HUES64 (cell line): ENCODE measurements at regions not wholly inside any gene's neighbourhood (a gene's known extent, or its start where the extent isn't known, plus 50 kb on each side); places are given as distances from the start of the nearest gene placed in this dataset.

Experiments
- H3K27ac ChIP-seq: 2 replicates; pipeline ENCODE4 v1.7.0; 2013; ENCODE audit warnings: low read depth, low read length, inconsistent platforms
- H3K27me3 ChIP-seq: 2 replicates; pipeline ENCODE4 v1.6.1; 2013; ENCODE audit warnings: mild to moderate bottlenecking, low read length; ENCODE audit not compliant: insufficient read depth
- H3K36me3 ChIP-seq: 2 replicates; pipeline ENCODE4 v1.6.1; 2013; ENCODE audit warnings: mild to moderate bottlenecking, low read length; ENCODE audit not compliant: insufficient read depth
- H3K4me1 ChIP-seq: 2 replicates; pipeline ENCODE4 v1.6.1; 2013; ENCODE audit warnings: mild to moderate bottlenecking, low read length, moderate library complexity; ENCODE audit not compliant: insufficient read depth
- H3K4me3 ChIP-seq: 2 replicates; pipeline ENCODE4 v1.5.1; 2013; ENCODE audit warnings: mild to moderate bottlenecking, low read length, moderate library complexity
- H3K9ac ChIP-seq: 2 replicates; pipeline ENCODE4 v1.6.1; 2013; ENCODE audit warnings: mild to moderate bottlenecking, low read depth, low read length
- H3K9me3 ChIP-seq: 2 replicates; pipeline ENCODE4 v1.6.1; 2013; ENCODE audit warnings: low read depth, low read length; ENCODE audit not compliant: insufficient read depth
- WGBS: fragments of 150-250, 120-280 bp; methylation state at CpG from one replicate; pipeline ENCODE4 v1.1.7; 2013; ENCODE audit warnings: missing lambda C conversion rate; 5-methylcytosine and 5-hydroxymethylcytosine counted together

DNA sequence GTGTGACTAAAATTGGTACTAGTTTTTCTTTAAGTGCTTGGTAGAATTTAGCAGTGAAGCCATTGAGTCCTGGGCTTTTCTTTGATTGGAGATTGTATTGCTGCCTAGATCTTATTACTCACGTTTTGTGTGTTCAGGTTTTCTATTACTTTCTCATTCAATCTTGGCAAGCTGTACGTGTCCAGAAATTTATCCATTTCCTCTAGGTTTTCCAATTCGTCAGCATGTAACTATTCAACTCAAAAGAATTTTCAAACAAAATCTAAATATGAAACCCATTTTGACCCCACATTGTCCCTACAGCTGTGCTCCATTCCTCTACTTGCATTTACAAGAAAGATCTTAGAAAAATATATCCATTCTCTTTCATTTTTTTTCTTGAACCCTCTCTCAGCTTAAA, 1613.4 kb upstream of the SEL1L start:
- H3K27ac ChIP-seq, result no peak overlapping the region
- WGBS, result 92% methylated on average over 3 of the region's 3 CpGs
- H3K4me1 ChIP-seq, result peaks cover 5% of the 10 kb centered on the region; the same call in 1 of the 2 replicates
- H3K27me3 ChIP-seq, result no peaks in the 10 kb centered on the region
- no peaks in the 10 kb centered on the region for H3K36me3 ChIP-seq
- H3K9ac ChIP-seq, result no peak overlapping the region
- H3K9me3 ChIP-seq, result no peaks in the 10 kb centered on the region
- no peak overlapping the region for H3K4me3 ChIP-seq

DNA sequence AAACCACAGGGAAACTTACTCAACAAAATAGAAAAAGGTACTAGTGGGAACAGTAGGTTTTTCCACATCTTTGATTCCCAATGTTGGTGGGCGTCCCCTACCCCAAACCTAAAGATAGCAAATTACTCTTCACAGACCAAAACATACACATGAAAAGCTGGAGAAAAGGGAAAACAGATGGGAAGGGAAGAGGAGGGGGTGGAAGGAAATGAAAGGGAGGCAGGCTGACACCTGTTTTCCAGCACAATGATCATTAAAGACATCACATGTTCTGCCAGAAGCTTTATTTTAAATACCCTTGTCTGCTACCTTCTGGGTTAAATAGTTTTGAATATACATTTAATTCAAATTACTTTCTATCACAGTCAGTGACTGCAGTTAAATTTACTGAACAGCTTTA, 1617.9 kb upstream of the SEL1L start:
- H3K4me3 ChIP-seq, result no peak overlapping the region
- WGBS, result no CpG with 5 or more reads among the region's 1 CpG
- no peaks in the 10 kb centered on the region for H3K36me3 ChIP-seq
- H3K27me3 ChIP-seq, result no peaks in the 10 kb centered on the region
- no peak overlapping the region for H3K27ac ChIP-seq
- no peaks in the 10 kb centered on the region for H3K4me1 ChIP-seq
- no peak overlapping the region for H3K9ac ChIP-seq
- H3K9me3 ChIP-seq, result no peaks in the 10 kb centered on the region

DNA sequence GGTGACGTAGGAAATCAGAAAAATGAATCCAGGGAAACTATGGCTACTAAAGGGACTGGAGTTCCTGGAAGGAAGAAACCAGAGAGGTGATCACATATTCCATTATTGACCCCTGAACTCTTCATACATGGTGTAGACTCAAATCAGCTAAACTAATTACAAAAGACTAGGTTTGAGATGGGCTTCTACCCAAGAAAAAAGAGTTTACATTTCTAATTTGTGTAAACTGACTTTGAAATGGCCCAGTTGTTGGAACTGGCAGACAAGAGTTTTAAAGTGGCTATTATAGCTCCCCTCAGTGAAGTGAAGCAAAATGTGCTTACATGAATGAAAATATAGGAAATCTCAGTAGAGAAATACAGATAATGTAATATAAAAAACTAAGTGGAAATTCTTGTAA, 1619.4 kb upstream of the SEL1L start:
- no peaks in the 10 kb centered on the region for H3K27me3 ChIP-seq
- H3K27ac ChIP-seq, result no peak overlapping the region
- no peaks in the 10 kb centered on the region for H3K4me1 ChIP-seq
- 79% methylated on average over 1 of the region's 1 CpG for WGBS
- no peaks in the 10 kb centered on the region for H3K9me3 ChIP-seq
- H3K4me3 ChIP-seq, result no peak overlapping the region
- H3K9ac ChIP-seq, result no peak overlapping the region
- no peaks in the 10 kb centered on the region for H3K36me3 ChIP-seq

DNA sequence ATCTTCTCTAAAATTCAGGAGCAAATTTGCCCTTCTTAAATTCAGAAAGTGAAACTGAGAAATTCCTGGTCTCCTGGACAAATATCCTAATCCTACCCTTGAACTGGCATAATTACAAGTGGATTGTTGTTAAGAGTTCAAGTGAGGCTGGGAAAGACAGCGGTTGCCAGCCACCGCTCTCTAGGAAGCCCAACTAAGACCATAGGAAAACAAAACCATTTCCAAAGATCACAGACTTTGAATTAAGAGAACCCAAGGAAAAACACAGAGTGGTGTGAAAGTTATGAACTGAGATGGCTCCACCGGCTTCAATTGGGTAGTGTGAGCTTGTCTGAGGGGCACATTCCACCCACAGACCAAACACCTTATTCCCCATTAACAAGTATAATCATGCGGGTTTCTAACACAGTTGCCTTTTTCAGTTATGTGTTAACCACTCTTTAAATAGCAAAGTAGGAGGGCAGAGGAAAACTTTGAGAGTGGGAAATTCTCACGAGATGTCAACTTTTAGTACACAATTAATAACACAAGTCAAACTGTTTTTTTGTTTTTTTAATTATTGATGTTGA, 1628.8 kb upstream of the SEL1L start:
- H3K27ac ChIP-seq, result no peak overlapping the region
- no peaks in the 10 kb centered on the region for H3K27me3 ChIP-seq
- H3K4me1 ChIP-seq, result no peaks in the 10 kb centered on the region
- no peaks in the 10 kb centered on the region for H3K36me3 ChIP-seq
- no peak overlapping the region for H3K4me3 ChIP-seq
- H3K9ac ChIP-seq, result no peak overlapping the region
- WGBS, result 94% methylated on average over 2 of the region's 5 CpGs
- no peaks in the 10 kb centered on the region for H3K9me3 ChIP-seq

DNA sequence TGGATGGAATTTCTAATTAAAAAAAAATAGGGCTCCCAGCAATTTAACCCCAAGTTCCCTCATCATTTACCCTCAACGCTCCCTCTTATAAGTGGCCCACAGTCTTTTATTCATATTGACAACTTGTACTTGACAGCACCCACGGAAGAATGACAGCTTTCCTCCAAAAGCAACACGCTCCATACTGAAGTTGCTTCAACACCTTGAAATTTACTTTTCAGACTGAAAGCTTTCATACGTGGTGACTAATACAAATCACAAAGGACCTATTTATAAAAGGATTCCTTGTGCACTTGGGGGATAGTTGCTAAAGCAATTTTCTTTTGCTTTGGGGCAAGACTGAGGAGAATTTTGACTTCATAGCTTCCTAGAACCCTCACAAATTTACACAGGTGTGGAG, 1629.4 kb upstream of the SEL1L start:
- Histone ChIP-seq H3K9me3 (no peaks in the 10 kb centered on the region), H3K27ac (no peak overlapping the region), H3K4me1 (no peaks in the 10 kb centered on the region), H3K4me3 (no peak overlapping the region), H3K27me3 (no peaks in the 10 kb centered on the region), H3K9ac (no peak overlapping the region), H3K36me3 (no peaks in the 10 kb centered on the region)
- WGBS, result 93% methylated on average over 4 of the region's 4 CpGs

DNA sequence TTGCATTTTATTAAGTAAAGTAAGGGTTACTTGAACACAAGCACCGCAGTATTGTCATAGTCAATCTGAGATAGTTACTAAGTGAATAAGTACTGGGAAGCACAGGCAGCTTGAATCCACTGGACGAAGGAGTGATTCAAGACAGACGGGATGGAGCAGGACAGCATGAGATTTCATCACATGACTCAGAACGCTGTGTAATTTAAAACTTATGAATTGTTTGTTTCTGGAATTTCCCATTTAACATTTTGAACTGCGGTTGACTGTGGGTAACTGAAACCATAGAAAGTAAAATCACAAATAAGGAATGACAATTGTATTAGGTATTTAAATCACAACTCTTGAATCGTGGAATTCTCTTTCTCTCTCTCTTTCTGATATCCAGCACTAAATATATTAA, 1630.4 kb upstream of the SEL1L start:
- Histone ChIP-seq H3K4me3 (no peak overlapping the region), H3K27me3 (no peaks in the 10 kb centered on the region), H3K4me1 (no peaks in the 10 kb centered on the region), H3K27ac (no peak overlapping the region), H3K9ac (no peak overlapping the region), H3K9me3 (no peaks in the 10 kb centered on the region), H3K36me3 (no peaks in the 10 kb centered on the region)
- WGBS, result 96% methylated on average over 4 of the region's 6 CpGs

DNA sequence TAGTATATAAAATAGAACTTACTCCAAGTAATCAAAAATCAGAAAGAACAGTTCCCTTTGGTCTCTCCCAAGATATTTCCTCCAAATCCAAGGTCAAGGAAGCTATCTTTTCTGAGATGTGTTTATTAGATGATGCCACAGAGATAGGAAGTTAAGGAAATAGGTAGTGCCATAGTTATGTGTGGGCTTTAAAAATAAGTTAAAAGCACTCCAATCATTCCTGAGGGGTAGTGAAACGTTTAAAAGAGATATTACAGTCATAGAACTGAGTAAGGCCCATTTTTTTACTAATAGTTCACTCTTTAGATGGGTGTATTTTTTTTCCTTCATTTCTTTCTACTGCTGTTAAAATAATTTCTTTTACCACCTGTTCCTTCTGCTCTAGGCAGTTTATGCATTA, 1630.9 kb upstream of the SEL1L start:
- Histone ChIP-seq H3K4me1 (no peaks in the 10 kb centered on the region), H3K9me3 (no peaks in the 10 kb centered on the region), H3K27me3 (no peaks in the 10 kb centered on the region), H3K9ac (no peak overlapping the region), H3K4me3 (no peak overlapping the region), H3K27ac (no peak overlapping the region), H3K36me3 (no peaks in the 10 kb centered on the region)
- no CpG with 5 or more reads among the region's 1 CpG for WGBS

DNA sequence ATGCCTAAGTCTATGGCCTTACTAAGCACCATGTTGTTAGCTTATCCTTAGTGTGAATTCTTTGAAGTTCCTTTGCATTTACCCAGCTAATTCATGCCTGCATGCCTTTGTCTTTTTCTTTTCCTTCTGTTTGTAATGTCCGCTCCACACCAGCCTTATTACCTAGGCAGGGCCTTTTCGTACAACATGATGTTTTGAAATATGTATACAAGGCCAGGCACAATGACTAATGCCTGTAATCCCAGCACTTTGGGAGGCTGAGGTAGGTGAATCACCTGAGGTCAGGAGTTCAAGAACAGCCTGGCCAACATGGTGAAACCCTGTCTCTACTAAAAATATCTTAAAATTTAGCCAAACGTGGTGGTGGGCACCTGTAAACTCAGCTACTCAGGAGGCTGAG, 1636.5 kb upstream of the SEL1L start:
- Histone ChIP-seq H3K27ac (no peak overlapping the region), H3K27me3 (no peaks in the 10 kb centered on the region), H3K9me3 (no peaks in the 10 kb centered on the region), H3K4me3 (no peak overlapping the region), H3K4me1 (no peaks in the 10 kb centered on the region), H3K9ac (no peak overlapping the region), H3K36me3 (no peaks in the 10 kb centered on the region)
- WGBS, result 93% methylated on average over 3 of the region's 3 CpGs

DNA sequence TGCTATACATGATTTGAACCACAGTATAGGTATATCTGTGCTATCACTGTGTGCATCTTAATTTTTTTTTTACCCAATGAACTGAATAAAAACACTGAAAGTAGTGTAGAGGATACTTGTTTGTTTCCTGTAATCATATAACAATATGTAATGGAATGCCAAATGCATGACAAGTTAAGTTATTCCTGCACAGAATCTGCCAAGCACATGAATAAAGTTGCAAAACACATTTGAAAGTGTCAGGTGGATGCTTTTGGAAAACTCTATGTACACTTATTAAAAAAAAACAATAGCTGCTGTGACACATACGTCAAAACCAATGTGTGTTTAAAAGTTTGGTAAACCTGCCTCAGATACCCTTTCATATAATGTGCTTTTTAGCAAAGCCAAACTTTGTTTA, 1638.1 kb upstream of the SEL1L start:
- H3K27me3 ChIP-seq, result no peaks in the 10 kb centered on the region
- H3K9ac ChIP-seq, result no peak overlapping the region
- no CpG with 5 or more reads among the region's 1 CpG for WGBS
- H3K4me1 ChIP-seq, result no peaks in the 10 kb centered on the region
- no peak overlapping the region for H3K27ac ChIP-seq
- H3K4me3 ChIP-seq, result no peak overlapping the region
- no peaks in the 10 kb centered on the region for H3K36me3 ChIP-seq
- H3K9me3 ChIP-seq, result no peaks in the 10 kb centered on the region

DNA sequence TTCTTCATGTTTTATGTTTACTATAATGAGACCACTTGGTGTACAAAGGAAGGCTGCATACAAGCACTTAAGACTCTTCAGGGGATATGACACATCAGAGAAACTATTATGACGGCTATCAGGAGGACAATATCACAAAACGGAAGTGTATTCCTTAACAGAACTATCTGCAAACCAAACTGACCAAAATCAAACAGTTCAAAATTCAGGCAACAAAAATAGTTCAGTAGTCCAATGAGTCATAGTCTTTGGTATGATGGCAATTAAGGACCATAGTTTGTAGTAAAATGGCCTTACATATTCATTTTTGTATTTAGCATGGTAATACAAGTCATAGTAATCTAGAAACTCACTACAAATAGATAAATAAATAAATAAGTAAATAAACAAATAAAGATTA, 1638.7 kb upstream of the SEL1L start:
- Histone ChIP-seq H3K27ac (no peak overlapping the region), H3K9me3 (no peaks in the 10 kb centered on the region), H3K9ac (no peak overlapping the region), H3K4me3 (no peak overlapping the region), H3K4me1 (no peaks in the 10 kb centered on the region), H3K27me3 (no peaks in the 10 kb centered on the region), H3K36me3 (no peaks in the 10 kb centered on the region)
- WGBS, result 97% methylated on average over 2 of the region's 2 CpGs

DNA sequence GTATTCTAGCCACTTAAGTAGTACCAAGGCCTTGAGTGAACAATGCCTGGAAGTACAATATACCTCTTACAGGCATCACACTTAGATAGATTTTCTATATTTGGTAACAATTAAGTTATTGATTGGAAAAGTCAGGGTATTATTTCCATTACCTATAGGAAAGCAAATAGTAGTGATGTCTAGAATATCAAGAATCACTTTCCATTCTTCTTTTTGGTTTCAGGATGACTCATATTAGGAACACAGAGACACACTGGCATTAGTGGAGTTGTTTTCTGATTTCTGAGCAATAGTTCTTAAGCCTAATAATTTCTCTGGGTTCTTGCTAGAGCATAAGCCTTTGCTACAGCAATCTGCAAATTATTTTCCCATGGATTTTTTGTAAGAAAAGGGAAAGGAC, 1640.0 kb upstream of the SEL1L start:
- Histone ChIP-seq H3K4me1 (no peaks in the 10 kb centered on the region), H3K4me3 (no peak overlapping the region), H3K9me3 (no peaks in the 10 kb centered on the region), H3K27me3 (no peaks in the 10 kb centered on the region), H3K27ac (no peak overlapping the region), H3K9ac (no peak overlapping the region), H3K36me3 (no peaks in the 10 kb centered on the region)

DNA sequence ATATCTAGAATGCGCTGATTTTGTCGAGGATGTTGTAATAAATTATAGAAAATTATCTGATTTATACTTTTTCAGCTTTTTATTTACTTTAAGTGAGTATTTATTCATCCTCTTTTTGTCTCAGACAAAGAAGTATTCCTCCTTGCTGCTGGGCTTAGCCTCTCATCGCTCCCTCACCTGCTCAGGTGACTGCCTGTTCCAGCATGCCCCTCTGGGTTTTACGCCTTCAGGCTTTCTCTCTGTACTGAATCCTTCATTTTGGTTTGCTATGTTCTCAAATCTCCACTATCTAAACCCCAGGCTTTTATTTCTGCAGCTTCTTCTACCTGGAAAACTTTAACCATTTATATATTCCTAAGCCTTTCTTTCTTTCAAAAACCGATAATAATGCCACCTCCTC, 1650.9 kb upstream of the SEL1L start:
- no peak overlapping the region for H3K27ac ChIP-seq
- no peaks in the 10 kb centered on the region for H3K36me3 ChIP-seq
- no peaks in the 10 kb centered on the region for H3K27me3 ChIP-seq
- no peaks in the 10 kb centered on the region for H3K4me1 ChIP-seq
- no peak overlapping the region for H3K4me3 ChIP-seq
- H3K9me3 ChIP-seq, result no peaks in the 10 kb centered on the region
- 96% methylated on average over 3 of the region's 5 CpGs for WGBS
- no peak overlapping the region for H3K9ac ChIP-seq
